Endodermal cell (in vitro differentiated cells): ENCODE measurements at regions not wholly inside any gene's neighbourhood (a gene's known extent, or its start where the extent isn't known, plus 50 kb on each side); places are given as distances from the start of the nearest gene placed in this dataset.

Experiments
- DNase-seq: peaks from one replicate; pipeline ENCODE4 v3.0.0-alpha.2; 2017
- H3K27ac ChIP-seq: 2 replicates; pipeline ENCODE4 v1.5.1; 2013; ENCODE audit warnings: mild to moderate bottlenecking, low read depth, low read length, moderate library complexity
- H3K27me3 ChIP-seq: 2 replicates; pipeline ENCODE4 v1.6.1; 2013; ENCODE audit warnings: mild to moderate bottlenecking, low read length, moderate library complexity; ENCODE audit not compliant: insufficient read depth, control insufficient read depth, poor library complexity, severe bottlenecking
- H3K36me3 ChIP-seq: 2 replicates; pipeline ENCODE4 v1.7.0; 2013; ENCODE audit warnings: mild to moderate bottlenecking, low read length, moderate library complexity; ENCODE audit not compliant: control insufficient read depth, insufficient read depth
- H3K4me1 ChIP-seq: one replicate; pipeline ENCODE4 v1.7.0; 2013; ENCODE audit warnings: low read length; ENCODE audit not compliant: control insufficient read depth, insufficient read depth
- H3K4me3 ChIP-seq: 2 replicates; pipeline ENCODE4 v1.5.1; 2013; ENCODE audit warnings: mild to moderate bottlenecking, low read length, moderate library complexity
- H3K9ac ChIP-seq: 2 replicates; pipeline ENCODE4 v1.6.1; 2013; ENCODE audit warnings: mild to moderate bottlenecking, low read length, moderate library complexity; ENCODE audit not compliant: poor library complexity, severe bottlenecking; ENCODE audit errors: extremely low read depth
- H3K9me3 ChIP-seq: 2 replicates; pipeline ENCODE4 v1.6.1; 2013; ENCODE audit warnings: mild to moderate bottlenecking, low read length, moderate library complexity; ENCODE audit not compliant: control insufficient read depth
- H3K27ac Mint-ChIP-seq: 2 replicates; pipeline ENCODE4 v1.8.0; 2020; ENCODE audit warnings: mixed read lengths
- H3K27me3 Mint-ChIP-seq: 2 replicates; pipeline ENCODE4 v1.8.0; 2021; ENCODE audit warnings: mild to moderate bottlenecking, mixed read lengths; ENCODE audit not compliant: insufficient read depth
- H3K36me3 Mint-ChIP-seq: 2 replicates; pipeline ENCODE4 v1.8.0; 2020; ENCODE audit warnings: low read depth, mixed read lengths
- H3K4me1 Mint-ChIP-seq: 2 replicates; pipeline ENCODE4 v1.8.0; 2020; ENCODE audit warnings: mixed read lengths
- H3K4me3 Mint-ChIP-seq: 2 replicates; pipeline ENCODE4 v1.8.0; 2020; ENCODE audit warnings: mild to moderate bottlenecking, moderate library complexity, mixed read lengths
- H3K9me3 Mint-ChIP-seq: 2 replicates; pipeline ENCODE4 v1.8.0; 2020; ENCODE audit warnings: mild to moderate bottlenecking, mixed read lengths
- WGBS, 2 experiments: methylation state at CpG; one replicate each; pipeline versions ENCODE4 v1.1.5 to v1.1.7; 2013; ENCODE audit warnings: missing lambda C conversion rate in 2 of 2, mixed read lengths in 1 of 2; ENCODE audit not compliant: insufficient coverage in 1 of 2, insufficient read length in 1 of 2; 5-methylcytosine and 5-hydroxymethylcytosine counted together
- TF ChIP-seq, protein P1 (sequence below): fragments of 200-600 bp; sonication (generic); conservative IDR thresholded peaks from 2 replicates; pipeline ENCODE4 v1.5.0; 2021; ENCODE audit warnings: antibody characterized with exemption, mild to moderate bottlenecking

- Mint-ChIP-seq H3K36me3 (no peaks in the 10 kb centered on the region), H3K9me3 (no peaks in the 10 kb centered on the region), H3K4me3 (no peak overlapping the region), H3K27me3 (no peaks in the 10 kb centered on the region), H3K4me1 (no peaks in the 10 kb centered on the region), H3K27ac (no peak overlapping the region)
- Histone ChIP-seq H3K9me3 (no peaks in the 10 kb centered on the region), H3K4me1 (no peaks in the 10 kb centered on the region), H3K9ac (no peak overlapping the region), H3K27ac (no peak overlapping the region), H3K36me3 (no peaks in the 10 kb centered on the region), H3K4me3 (no peak overlapping the region), H3K27me3 (no peaks in the 10 kb centered on the region)
- DNase-seq: no peak
- TF ChIP-seq, protein P1, sequence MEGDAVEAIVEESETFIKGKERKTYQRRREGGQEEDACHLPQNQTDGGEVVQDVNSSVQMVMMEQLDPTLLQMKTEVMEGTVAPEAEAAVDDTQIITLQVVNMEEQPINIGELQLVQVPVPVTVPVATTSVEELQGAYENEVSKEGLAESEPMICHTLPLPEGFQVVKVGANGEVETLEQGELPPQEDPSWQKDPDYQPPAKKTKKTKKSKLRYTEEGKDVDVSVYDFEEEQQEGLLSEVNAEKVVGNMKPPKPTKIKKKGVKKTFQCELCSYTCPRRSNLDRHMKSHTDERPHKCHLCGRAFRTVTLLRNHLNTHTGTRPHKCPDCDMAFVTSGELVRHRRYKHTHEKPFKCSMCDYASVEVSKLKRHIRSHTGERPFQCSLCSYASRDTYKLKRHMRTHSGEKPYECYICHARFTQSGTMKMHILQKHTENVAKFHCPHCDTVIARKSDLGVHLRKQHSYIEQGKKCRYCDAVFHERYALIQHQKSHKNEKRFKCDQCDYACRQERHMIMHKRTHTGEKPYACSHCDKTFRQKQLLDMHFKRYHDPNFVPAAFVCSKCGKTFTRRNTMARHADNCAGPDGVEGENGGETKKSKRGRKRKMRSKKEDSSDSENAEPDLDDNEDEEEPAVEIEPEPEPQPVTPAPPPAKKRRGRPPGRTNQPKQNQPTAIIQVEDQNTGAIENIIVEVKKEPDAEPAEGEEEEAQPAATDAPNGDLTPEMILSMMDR: no peak
- WGBS, 2 experiments: 94 to 100% methylated on average over 2 to 3 of the region's 3 CpGs
Measured at GRCh38 chr4:26104056-26104685, 190.2 kb downstream of the SMIM20 start.

DNA sequence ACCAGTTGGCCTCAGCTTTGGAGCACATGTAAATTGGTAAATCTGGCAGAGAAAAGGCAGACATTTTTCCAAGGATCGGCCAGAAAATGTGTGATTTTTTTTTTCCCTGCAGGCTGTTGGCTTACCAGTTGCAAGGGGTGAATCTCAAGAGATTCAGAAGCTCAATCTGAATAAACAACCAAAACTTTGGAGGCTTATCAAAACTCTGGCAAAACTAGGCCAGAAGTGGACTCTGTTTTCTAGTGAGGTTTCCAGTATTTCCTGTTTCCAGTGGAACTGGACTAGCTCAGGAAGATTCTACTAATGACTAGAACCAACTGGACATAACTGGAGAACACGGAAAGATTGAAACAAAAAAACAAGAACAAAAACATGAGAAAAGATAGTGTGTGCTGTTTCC is 191.3 kb downstream of the SMIM20 start:
- Mint-ChIP-seq H3K4me3 (no peak overlapping the region), H3K27ac (no peak overlapping the region), H3K36me3 (no peaks in the 10 kb centered on the region), H3K9me3 (no peaks in the 10 kb centered on the region), H3K4me1 (no peaks in the 10 kb centered on the region), H3K27me3 (no peaks in the 10 kb centered on the region)
- H3K36me3 ChIP-seq: no peaks in the 10 kb centered on the region
- H3K4me1 ChIP-seq: no peaks in the 10 kb centered on the region
- no peak overlapping the region for H3K4me3 ChIP-seq
- no peak overlapping the region for H3K9ac ChIP-seq
- TF ChIP-seq, protein P1: no peak
- H3K27ac ChIP-seq: no peak overlapping the region
- H3K27me3 ChIP-seq: no peaks in the 10 kb centered on the region
- no peak for DNase-seq
- WGBS, 2 experiments: 91 to 100% methylated on average over 2 of the region's 2 CpGs
- no peaks in the 10 kb centered on the region for H3K9me3 ChIP-seq

DNA sequence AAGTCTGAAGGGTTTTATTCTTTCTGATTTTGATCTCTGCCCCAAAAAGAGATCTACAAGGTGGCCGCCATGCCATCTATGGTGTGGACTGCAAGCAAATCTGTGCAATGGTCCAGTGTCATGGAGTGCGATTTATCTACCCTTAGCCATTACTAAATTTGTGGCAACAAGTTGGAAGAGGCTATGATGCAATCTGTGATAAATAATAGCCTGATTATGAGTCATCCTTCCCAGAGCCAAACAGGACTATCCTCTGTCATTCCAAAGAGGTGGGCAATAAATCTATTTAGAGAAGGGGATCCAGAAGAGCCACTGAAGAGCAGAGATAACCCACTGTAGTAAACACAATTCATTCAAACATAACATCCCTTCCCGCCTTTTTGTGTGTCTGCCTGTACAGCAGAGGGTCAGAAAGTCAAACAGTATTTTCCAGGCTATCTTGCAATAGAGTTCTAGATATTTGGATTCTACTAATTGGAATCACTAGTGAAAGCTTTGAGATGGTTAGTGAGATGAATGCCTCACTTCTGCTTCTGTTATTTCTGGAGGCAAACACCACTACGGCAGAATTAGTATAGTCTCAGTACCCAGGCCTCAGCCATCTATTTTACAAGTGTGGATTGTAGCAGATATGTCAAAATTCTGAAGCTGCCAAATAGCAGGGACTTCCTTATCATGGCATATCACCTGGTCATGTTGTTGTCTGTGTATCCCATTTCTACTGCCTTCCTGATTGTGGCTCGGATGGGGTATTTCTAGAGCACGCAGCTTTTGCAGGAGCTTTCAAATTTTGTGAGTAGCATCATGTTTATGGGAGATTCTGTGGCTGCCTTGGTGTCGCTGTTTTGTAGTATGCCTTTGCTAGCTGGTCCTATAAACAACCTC is 192.0 kb downstream of the SMIM20 start:
- Histone ChIP-seq H3K4me1 (no peaks in the 10 kb centered on the region), H3K9ac (no peak overlapping the region), H3K27ac (no peak overlapping the region), H3K4me3 (no peak overlapping the region), H3K27me3 (no peaks in the 10 kb centered on the region), H3K9me3 (no peaks in the 10 kb centered on the region), H3K36me3 (no peaks in the 10 kb centered on the region)
- TF ChIP-seq, protein P1: no peak
- no peaks in the 10 kb centered on the region for H3K4me1 Mint-ChIP-seq
- H3K27me3 Mint-ChIP-seq: no peaks in the 10 kb centered on the region
- no peaks in the 10 kb centered on the region for H3K9me3 Mint-ChIP-seq
- no peak for DNase-seq
- WGBS, 2 experiments: 90 to 92% methylated on average over 2 to 7 of the region's 7 CpGs
- no peaks in the 10 kb centered on the region for H3K36me3 Mint-ChIP-seq
- no peak overlapping the region for H3K4me3 Mint-ChIP-seq
- H3K27ac Mint-ChIP-seq: no peak overlapping the region
